ENCODE measurements at regions not wholly inside any gene's neighbourhood (a gene's known extent, or its start where the extent isn't known, plus 50 kb on each side); places are given as distances from the start of the nearest gene placed in this dataset.

DNA sequence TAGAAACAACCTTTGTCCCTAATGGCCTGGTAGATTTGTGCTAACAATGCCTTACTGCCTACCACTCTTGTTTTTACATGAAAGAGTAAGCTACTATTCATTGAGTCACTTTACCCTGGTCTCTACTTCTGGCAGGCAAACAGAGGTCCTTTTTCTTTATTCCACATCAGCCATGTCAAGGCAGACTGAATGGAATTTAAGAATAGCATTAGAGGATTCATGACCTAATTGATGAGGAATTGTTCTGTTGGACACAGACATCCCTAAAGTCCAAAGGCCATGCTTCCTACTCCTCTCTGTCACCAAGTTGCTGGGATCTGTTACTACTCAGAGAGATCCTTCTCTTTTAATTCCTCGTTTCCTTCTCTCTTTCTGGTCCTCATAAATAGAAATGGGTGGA, 229.1 kb upstream of the ZP4 start:
- no peak for DNase-seq (ENCODE audit: low spot score)

DNA sequence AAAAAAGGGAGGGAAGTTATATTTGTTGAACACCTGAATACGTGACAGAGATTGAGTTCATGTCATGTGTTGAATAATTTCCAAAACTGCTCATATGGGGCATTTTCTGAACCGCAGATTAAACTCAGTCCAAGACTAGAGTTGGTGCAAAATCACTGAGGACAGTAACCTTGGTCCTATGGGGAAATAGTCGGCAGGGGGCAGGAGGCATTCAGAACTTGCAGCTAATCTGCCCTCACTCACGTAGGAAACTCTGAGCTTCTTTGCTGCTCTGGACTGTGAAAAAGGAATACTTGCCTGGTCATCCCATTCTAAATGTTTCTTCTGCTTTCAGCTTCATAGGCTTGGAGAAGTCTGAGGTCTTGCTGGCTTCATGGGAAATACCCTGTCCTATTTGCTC, 228.3 kb upstream of the ZP4 start:
- no peak for DNase-seq (ENCODE audit: low spot score)

DNA sequence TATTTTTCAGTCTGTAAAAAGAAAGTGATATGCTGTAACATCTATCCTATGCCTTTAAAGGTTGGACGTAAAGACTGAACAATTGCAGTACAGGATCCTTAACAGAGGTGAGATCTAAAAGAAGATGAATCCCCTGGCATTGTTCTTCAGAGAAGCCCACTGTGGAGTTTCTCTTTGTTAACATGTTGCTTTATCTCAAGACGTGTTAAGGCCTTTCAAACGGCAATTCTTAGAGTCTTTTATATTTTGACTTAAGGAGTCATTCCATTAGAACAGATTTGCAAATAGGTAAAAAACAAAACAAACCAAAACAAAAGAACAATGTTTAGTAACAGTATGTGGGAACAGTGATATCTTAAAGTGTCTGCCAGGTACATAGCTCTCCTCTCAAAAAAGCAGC, 225.1 kb upstream of the ZP4 start:
- DNase-seq (ENCODE audit: low spot score) = no peak

DNA sequence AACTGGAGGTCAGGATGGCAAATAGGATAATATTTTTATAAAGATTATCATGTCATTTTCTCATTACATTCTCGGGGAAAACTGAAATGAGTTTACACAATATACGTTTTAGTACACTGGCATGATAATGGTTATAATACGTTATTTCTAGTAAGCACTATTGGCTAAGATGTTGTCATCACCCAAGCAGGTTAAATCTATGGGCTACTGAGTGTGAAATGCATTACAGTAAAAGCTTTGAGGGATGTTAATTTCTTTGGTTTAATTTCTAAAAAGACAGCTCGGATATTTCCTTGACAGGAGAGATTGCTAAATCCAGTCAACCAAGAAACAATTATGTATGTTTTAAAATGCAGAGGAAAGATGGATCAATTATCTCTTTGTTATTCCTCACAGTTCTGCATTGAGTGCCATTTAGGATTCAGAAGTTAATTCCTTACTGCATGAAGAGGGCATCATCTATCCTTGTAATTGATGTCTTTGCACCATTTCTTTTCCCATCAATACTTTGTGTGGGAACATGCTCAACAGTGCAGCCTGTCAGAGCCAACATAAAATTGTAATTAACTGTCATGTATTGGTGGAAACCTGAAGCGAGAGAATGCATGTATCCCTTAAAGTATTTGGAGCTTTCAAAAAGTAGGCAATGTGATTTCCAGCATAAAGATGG, 222.4 kb upstream of the ZP4 start:
- no peak for DNase-seq (ENCODE audit: low spot score)

DNA sequence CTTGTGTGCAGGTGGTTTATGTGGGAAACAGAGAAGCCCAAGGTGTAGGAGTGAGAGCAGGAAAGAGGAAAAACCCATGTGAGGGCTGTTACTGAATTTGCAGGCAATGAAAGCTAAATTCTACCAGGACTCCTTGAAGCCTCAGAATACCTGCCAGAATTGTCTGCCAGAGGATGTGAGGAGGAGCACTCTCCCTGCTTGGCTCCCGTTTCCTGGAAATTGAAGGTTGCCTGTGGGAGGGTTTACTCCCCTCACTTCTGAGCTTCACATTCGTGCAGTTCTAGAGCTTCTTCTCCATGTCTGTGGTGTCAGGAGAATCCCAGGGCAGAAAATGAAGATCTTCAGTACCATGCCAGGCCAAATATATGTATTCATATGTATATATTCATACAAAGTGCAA, 220.8 kb upstream of the ZP4 start:
- no peak for DNase-seq (ENCODE audit: low spot score)

DNA sequence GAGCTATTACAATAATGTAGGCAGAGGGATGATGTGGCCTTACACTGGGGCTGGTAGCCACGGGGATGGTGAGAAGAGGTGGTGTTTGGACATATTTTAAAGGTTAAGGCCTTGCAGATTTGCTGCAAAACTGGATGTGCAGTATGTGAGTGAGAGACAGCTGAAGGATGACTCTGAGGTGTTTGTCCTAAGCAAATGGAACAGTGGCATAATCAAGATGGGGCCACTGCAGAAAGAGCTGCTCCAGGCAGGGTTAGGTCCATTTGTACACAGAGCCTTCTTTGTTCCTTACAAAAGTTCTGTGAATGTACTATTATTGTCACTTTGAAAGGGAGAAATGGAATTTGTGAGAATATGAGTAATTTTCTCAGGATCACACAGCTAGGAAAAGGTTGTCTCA, 220.4 kb upstream of the ZP4 start:
- DNase-seq (ENCODE audit: low spot score) = no peak

DNA sequence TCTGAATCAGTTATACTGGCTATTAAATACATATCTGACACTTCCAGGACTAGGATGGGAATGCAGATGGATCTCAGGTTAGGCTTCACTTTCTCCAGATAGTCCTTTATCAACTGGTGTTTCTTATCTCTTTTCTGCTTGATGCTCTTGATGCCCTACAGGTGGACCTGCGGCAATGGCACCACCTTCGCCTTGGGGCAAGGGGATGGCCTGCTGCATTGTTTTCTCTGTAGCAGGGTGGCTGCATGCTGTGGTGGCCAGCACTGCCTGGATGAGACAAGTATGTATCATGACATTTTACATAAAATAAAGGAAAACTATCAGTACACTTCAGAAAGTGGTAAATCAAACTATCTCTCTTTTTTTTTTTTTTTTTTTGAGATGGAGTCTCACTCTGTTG, 217.7 kb upstream of the ZP4 start:
- DNase-seq (ENCODE audit: low spot score) = no peak

DNA sequence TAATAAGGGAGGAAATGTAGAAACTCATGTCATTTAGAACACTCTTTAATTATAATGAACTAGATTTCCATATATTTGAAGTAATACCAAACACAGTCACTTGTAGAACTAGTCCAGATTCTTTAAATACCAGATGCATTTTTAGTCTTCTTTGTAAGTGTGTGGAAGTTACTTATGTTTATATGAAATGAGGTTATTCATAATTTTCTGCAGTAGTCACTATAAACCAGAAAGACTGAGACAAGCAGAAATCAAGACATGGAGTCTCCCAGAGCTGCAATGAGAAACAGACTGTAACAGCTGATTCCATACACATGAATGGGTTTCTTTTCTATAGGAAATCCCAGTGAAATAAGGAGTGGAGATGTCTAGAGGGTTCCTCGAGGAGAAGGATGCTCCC, 216.6 kb upstream of the ZP4 start:
- no peak for DNase-seq (ENCODE audit: low spot score)

DNA sequence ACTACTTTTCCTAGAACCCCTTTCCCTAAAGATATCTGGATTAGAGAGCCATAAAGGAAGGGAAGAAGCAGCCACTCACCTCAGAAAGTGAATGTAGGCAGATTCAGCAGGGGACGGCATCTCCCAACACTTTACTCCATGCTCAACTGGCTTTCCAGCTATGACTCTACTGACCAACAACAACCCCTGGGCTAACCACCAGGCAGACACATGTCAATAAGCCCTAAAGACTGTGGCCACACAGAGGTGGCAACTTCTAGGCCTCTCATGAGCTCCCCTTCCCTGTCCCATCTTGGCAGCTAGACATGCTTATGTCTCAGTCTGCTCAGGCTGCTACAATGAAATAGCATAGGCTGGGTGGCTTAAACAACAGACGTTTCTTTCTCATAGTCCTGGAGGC, 214.0 kb upstream of the ZP4 start:
- DNase-seq (ENCODE audit: low spot score) = no peak

DNA sequence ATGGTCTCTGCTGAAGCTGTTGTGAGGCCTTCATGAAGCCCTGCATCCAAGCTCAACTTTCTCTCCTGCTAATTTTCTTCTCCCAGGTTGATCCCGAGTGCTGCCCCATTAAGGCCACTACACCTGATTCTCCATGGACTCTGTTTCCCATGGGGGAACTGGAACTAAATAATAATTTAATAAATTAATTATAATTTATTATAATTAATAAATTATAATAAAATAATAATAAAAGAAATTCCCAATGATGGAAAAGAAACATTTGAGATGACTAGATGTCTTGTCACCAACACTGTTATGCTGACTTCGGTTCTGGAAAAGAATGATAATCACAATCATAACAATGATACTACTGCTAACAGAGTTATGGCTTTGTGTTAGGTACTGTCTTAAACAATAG, 211.2 kb upstream of the ZP4 start:
- no peak for DNase-seq (ENCODE audit: low spot score)

DNA sequence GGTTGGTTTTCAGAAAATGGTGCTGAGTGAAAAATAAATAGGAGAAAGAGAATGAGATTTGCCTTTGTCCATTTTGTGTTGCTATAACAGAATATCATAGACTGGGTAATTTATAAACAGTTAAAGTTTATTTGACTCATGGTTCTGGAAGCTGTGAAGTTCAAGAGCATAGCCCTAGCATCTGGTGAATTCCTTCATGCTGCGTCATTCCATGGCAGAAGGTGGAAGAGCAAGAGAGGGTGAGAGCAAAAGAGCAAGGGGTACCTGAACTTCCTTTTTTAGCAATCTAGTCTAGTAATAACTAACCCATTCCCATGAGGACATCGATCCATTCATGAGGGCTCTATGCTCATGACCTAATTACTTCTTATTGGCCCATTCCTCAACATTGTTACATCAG, 209.1 kb upstream of the ZP4 start:
- no peak for DNase-seq (ENCODE audit: low spot score)

DNA sequence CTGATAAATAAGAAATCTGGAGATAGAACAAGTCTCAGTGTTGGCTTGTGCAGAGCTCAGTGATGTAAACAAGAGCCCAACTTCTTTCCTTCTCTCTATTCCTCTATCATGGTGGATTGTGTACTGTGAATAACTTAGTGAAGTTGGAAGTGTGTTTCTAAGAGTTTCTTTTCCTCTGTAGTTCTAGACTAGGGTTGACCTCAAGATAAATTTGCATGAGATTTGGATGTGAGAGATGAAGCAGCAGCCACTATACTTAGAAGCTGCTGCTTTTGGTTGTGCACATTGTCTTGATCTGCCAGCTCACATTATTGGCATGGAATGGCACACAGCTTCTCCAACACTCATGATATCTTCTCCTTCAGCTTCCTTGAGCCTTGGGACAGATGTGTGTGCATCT, 198.9 kb upstream of the ZP4 start:
- DNase-seq (ENCODE audit: low spot score) = no peak

DNA sequence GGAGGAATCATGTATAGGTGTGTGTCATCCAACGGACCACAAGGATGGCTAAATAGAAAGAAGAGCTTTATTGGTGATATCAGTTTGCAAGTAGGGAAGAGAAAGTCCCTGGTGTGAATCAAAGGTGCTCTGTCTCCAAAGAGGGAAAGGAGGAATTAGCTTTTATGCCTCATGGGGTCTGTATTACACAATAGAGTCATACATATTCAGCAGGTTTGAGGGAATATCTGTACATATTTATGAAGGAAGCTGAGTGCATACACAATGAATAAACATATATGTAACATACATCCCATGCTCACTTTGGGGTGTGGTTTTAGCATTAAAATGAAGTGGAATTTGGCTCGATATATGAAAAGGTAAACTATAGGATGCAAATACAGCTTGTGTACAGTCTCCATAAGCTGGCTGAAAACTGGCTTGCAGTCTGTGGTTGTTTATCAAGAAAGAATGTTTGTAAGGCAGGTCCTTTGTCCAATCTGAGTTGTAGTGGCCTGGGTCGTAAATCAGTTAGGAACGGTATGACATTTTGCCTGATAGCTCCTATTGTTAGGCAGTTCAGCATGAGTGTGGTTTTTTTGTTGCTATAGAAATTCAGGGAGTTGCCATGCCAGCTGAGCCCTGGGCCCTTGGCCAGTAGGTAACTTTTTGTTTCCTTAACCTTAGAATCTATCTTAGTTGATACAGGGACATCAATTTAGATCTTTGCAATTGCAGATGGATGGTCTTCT, 198.0 kb upstream of the ZP4 start:
- no peak for DNase-seq (ENCODE audit: low spot score)

DNA sequence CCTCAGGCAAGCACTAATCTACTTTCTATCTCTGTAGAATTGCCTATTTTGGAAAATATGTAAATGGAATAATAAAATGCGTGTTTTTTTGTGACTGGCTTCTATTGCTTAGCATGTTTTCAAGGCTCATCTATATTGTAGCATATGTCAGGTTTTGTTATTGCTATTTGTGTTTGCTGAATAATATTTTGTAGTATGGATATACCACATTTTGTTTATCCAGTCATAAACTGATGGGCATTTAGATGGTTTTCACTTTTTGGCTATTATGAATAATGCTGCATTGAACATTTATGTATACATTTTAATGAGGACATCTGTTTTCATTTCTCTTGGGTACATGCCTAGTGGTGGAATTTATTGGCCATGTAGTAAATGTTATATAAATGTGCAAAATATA, 183.3 kb upstream of the ZP4 start:
- no peak for DNase-seq (ENCODE audit: low spot score)

DNA sequence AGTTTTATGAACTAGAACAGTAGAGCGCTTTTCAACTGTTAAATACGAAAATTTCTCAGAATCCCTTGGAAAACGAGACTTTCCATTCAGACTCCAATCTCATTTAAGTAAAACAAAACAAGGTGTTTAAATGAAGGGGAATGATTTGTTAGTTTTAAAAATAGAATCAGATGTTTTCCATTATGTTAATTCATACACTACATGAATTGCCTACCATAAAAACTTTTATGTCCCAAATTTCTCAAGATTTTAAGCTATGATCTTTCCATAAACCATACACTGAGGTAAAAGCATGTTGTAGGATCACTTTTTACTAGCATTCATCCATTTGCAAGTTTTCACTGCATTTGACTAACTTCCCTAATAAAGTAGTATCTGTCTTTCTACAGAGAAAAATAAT, 180.3 kb upstream of the ZP4 start:
- DNase-seq (ENCODE audit: low spot score) = no peak

DNA sequence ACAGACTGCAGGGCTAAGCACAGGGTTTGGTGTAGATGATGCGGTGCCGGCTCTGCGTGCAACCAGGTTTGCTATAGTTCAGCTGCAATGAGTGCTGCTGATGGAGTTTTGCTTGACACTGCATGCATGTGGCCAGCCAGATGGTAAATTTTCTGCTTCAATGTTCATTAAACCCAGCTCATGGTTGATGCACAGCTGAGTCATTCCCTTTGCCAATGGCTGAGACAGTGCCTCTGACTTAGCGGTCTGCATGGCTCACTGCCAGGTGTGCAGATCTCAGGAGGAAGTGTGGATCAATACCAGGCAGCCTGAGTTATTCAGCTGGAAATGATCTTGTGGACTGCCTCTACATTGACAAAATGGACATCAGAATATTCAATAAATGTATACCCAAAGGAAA, 172.7 kb upstream of the ZP4 start:
- no peak for DNase-seq (ENCODE audit: low spot score)

DNA sequence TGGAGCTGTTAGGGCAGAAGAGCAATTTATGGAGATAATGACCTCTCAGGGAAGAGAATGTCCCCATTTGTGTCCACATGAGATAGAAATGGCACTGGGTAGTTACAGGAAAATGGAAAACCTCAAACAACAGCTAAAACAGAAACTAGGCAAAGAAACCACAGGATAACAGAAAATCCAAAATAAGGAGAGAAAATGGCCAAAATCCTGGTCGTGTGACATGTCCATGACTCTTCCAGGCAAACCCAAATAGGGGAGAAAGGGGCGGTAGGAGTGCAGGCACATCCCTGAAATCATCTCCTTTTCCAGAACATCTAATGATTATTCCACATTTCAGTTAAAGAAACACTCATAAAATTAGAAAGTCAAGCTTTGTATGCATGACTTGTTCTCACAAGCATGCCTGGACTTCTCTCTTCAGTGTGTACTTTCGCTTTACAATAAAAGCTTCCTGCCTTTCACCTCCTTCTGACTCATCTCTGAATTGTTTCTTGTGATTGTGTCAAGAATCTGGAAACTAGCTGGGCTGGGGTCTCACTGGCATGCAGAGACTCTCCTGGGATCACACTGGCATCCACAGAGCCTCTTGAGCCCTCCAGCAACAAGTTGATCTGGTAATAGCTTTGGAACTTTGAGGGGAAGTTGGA, 171.4 kb upstream of the ZP4 start:
- DNase-seq (ENCODE audit: low spot score) = no peak

DNA sequence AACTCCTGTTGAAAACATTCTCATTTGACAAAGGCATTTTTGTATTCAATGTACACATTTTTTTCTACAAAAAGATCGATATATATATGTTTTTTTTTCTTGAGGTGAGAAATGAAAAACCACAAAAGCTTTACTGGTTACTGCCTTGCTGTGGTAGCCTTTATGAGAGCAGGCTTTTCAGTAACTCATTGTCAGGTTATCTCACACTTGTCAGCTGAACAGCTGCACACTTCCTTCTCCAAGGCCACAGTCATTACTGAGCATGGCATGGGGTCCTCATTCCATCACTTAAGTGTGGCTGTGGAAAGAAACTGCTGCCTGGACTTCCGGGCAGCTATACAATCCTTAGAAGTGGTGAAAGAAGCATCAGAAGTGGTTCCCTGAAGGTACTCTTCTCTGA, 169.3 kb upstream of the ZP4 start:
- no peak for DNase-seq (ENCODE audit: low spot score)

DNA sequence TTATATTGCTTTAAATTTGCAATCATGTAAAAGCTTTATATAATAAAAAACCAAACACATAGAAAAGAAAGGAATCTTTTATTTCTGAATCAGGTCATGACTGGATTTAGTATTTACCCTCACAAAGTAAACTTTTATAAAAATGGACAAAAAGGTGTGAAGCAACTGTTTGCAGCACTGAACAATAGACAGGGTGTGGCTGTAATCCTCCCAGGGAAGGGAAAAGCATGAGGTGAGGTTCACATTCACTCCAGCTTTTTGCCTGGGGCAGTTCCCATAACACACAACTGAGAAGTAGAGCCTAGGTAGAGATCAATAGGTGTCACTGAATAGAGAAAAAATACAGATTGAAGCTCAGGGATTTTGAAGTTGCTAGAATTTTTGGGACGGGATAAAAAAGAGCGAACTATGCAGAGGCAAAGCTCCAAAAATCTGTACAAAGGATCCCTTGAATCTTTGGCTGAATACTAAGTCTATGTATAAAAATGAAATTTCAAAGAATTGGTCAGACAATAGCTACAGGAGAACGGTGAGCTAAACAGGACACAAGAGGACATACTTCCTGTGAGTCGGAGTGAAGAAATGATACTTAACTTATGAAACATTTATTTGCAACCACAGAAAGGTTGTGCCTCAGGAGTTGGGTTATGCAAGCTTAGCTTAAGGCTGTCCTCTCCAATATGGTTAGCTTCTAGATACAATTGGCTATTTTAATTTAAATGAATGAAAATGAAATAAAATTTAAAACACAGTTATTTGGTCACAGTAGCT, 162.0 kb upstream of the ZP4 start:
- DNase-seq (ENCODE audit: low spot score) = no peak

DNA sequence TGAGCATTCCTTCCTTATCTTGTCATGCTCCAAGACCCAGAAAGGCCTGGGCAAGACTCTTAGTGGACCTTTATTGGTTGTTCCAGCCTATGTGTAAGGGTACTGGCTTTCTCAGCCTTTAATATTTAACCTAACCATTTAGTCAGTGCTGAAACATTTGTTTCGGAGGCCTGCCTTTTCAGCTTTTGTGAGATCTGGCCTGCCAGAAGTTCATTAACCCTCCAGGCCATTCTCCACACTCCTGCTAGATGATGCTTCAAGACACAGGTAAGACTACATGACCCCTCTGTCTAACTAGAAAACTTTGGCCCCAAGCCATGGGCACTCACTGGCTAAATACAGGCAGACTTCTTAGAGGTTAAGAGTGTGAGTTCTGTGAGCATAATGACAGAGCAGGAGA, 138.4 kb upstream of the ZP4 start:
- no peak for DNase-seq (ENCODE audit: low spot score)

DNA sequence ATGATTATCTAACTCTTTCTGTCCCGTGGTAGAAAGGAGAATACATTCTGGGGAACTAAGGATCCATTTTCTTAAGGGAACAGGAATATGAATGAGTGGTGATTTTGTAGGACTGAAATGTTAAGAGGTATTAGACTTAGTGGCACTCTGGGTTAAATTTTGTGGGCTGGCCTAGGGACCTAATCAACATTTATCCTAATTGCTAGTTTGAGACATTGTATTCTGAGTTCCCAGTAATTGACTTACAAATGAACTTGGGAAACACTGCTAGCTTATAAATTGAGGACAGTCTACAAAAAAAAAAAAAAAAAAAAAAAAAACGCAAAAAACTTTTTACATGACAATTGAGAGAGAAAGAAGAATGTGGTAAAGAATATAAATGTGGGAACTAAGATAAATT, 136.6 kb upstream of the ZP4 start:
- no peak for DNase-seq (ENCODE audit: low spot score)

DNA sequence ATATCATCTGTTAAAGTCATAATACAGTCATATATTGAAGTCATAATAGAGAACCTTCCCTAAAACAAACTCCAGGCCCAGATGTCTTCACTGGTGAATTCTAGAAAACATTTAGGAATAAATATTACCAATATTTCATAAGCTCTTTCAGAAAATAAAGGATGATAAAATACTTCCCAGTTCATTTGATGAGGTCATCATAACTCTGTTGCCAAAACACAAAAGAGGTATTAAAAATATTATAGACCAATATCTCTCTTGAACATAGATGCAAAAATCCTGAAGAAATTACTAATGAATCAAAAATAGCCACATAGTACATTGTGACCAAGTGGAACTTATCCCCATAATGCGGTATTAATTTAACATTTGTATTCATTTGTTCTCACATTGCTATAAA, 132.4 kb upstream of the ZP4 start:
- no peak for DNase-seq (ENCODE audit: low spot score)

DNA sequence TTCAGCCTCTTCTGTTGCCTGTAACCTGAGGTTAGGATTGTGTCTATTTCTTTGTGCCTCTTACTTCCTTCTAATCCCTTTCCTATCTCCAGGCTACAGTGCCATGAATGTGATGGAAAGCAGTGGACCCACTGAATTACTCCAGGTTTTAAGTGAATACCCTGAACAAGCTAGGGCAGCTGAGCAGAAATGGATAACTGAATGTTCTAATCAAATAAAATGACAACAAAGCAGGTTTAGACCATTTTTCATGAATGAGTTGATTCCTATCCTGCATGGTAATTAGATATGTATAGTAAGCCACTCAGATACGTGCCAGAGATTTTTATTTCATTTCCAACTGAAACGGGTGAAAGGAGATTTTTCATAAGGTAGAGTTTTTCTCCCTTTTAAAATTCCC, 127.5 kb upstream of the ZP4 start:
- no peak for DNase-seq (ENCODE audit: low spot score)
